Neural crest cell (in vitro differentiated cells): ENCODE measurements at regions not wholly inside any gene's neighbourhood (a gene's known extent, or its start where the extent isn't known, plus 50 kb on each side); places are given as distances from the start of the nearest gene placed in this dataset.
"Not testable (repeated sequence)": the region's sequence is repeated elsewhere in the genome, so short reads cannot be mapped to it uniquely, and the experiment has no call there.

Experiments
- DNase-seq: peaks from one replicate; pipeline ENCODE4 v3.0.0; 2021; ENCODE audit warnings: low read depth, mixed read lengths, low spot score
- H3K27ac Mint-ChIP-seq: one replicate; pipeline ENCODE4 v1.8.0; 2021; ENCODE audit warnings: mild to moderate bottlenecking, mixed read lengths; ENCODE audit not compliant: unreplicated experiment
- H3K27me3 Mint-ChIP-seq: 2 replicates; pipeline ENCODE4 v1.8.0; 2021; ENCODE audit warnings: low read depth, mild to moderate bottlenecking, mixed read lengths
- H3K36me3 Mint-ChIP-seq: 2 replicates; pipeline ENCODE4 v1.8.0; 2021; ENCODE audit warnings: low read depth, mild to moderate bottlenecking, mixed read lengths
- H3K4me1 Mint-ChIP-seq: 2 replicates; pipeline ENCODE4 v1.8.0; 2021; ENCODE audit warnings: mixed read lengths
- H3K4me3 Mint-ChIP-seq: one replicate; pipeline ENCODE4 v1.8.0; 2021; ENCODE audit warnings: mild to moderate bottlenecking, mixed read lengths
- H3K9me3 Mint-ChIP-seq: 2 replicates; pipeline ENCODE4 v1.8.0; 2021; ENCODE audit warnings: mixed read lengths

DNA sequence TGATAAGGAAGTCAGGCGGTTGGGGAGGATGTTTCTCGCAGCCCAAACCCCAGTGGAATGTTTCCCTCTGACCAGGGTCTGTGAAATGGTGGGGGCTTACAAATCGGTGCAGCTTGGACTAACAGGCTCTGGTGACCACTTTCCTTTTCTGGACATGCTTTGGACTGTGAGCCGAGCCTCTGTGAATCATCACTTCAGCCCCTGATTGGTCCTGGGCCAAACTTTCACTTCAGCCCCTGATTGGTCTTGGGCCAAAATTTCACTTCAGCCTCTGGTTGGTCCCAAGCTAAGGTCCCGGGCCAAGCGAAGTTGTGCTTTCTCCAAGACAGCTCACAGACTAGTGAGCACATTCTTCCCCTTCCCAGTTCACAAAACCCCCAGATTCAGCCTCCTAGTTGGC lies 223.7 kb upstream of the ANKRD20A1 start:
- not testable (repeated sequence) for H3K36me3 Mint-ChIP-seq, H3K9me3 Mint-ChIP-seq, H3K27ac Mint-ChIP-seq, H3K27me3 Mint-ChIP-seq, DNase-seq, H3K4me3 Mint-ChIP-seq, H3K4me1 Mint-ChIP-seq

DNA sequence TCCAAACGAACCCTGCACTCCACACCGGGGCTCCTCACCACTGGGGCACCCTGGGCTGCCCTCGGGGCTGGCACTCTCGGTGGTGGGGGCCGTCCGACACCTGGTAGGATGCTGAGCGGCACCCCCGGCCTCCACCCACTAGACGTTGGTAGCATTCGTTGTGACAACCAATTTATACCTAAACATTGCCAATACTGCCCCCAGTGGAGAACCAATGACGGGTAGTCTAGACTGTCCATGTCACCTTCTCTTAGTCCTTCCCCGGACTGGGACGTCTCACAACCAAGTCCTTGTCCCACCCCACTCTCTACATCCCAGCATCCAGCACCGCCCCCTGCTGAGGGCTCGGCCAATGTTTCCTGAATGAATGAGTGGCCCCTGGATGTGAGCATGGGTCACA lies 246.8 kb upstream of the ANKRD20A1 start:
- not testable (repeated sequence) for DNase-seq, H3K4me3 Mint-ChIP-seq, H3K4me1 Mint-ChIP-seq, H3K27me3 Mint-ChIP-seq, H3K36me3 Mint-ChIP-seq, H3K27ac Mint-ChIP-seq, H3K9me3 Mint-ChIP-seq

DNA sequence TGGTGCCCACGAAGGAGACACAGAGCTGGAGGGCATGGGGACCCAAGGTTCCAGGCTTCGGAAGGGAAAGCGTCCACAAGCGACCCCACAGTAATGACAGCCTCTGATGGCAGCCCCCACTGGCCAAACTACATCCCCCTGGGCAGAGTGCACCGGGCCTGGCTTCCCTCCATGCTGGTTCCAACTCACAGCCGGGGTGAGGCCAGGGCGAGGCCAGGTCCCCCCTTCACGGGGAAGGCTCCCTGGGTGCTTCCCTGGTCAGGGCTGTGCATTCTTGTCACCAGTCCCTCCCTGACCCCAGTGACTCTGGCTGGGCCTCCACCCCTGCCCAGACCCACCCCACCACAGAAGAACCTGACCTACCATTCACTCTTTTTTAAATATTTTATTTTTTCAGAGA lies 248.9 kb upstream of the ANKRD20A1 start:
- H3K4me3 Mint-ChIP-seq, H3K9me3 Mint-ChIP-seq, DNase-seq, H3K36me3 Mint-ChIP-seq, H3K27ac Mint-ChIP-seq, H3K27me3 Mint-ChIP-seq, H3K4me1 Mint-ChIP-seq: not testable (repeated sequence)

DNA sequence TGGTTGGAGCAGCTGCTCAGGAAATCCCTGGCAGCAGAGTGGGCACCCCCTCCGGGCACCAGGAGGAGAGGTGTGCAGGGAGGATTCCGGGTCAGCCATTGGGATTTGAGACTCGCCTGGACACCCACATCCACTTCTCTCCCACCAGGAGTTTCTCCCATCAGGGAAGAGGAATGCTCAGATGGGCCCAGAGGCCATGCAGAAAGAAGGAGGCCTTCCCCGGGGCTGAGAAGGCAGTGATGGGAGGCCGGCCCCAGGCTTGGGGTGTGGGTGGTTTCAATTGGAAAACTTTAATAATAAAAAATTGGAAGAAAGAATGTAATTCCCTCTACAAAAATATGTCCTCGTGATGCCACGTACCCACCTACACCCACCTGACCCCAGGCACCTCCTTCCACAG lies 249.3 kb upstream of the ANKRD20A1 start:
- not testable (repeated sequence) for H3K4me1 Mint-ChIP-seq, H3K4me3 Mint-ChIP-seq, DNase-seq, H3K9me3 Mint-ChIP-seq, H3K27me3 Mint-ChIP-seq, H3K36me3 Mint-ChIP-seq, H3K27ac Mint-ChIP-seq

- H3K4me3 Mint-ChIP-seq, DNase-seq, H3K27ac Mint-ChIP-seq, H3K9me3 Mint-ChIP-seq, H3K27me3 Mint-ChIP-seq, H3K36me3 Mint-ChIP-seq, H3K4me1 Mint-ChIP-seq: not testable (repeated sequence)
Observed at GRCh38 chr9:67605113-67605512, 253.6 kb upstream of the ANKRD20A1 start.

- DNase-seq, H3K27me3 Mint-ChIP-seq, H3K27ac Mint-ChIP-seq, H3K9me3 Mint-ChIP-seq, H3K36me3 Mint-ChIP-seq, H3K4me3 Mint-ChIP-seq, H3K4me1 Mint-ChIP-seq: not testable (repeated sequence)
Observed at GRCh38 chr9:67603609-67604008, 255.1 kb upstream of the ANKRD20A1 start.

DNA sequence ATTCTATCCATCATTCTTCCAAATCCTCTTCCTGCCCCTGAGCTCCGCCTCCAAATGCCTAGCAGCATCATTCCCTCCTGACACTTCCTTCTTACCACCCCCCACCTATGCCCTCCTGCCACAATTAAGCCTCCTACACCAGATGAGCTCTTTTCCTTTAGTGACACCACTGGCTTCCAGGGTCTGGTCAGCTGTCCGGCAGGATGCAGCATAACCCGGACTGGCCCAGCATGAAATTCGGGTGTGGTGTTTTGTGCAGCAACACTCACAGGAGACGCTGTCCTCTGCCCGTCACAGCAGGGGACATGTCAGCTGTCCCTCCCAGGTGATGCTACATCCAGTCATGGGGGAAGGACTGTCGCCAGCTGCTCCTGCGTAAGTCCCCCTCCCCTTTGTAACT lies 266.3 kb upstream of the ANKRD20A1 start:
- not testable (repeated sequence) for DNase-seq, H3K27ac Mint-ChIP-seq, H3K9me3 Mint-ChIP-seq, H3K36me3 Mint-ChIP-seq, H3K4me3 Mint-ChIP-seq, H3K27me3 Mint-ChIP-seq, H3K4me1 Mint-ChIP-seq

- not testable (repeated sequence) for H3K4me3 Mint-ChIP-seq, H3K27me3 Mint-ChIP-seq, H3K4me1 Mint-ChIP-seq, H3K27ac Mint-ChIP-seq, H3K36me3 Mint-ChIP-seq, H3K9me3 Mint-ChIP-seq, DNase-seq
Observed at GRCh38 chr9:67555874-67556273, 302.9 kb upstream of the ANKRD20A1 start.

GRCh38 chr9:67550044-67550443 lies 308.7 kb upstream of the ANKRD20A1 start:
- H3K36me3 Mint-ChIP-seq, H3K4me3 Mint-ChIP-seq, H3K4me1 Mint-ChIP-seq, H3K27ac Mint-ChIP-seq, H3K27me3 Mint-ChIP-seq, H3K9me3 Mint-ChIP-seq, DNase-seq: not testable (repeated sequence)

- DNase-seq, result not testable (repeated sequence)
Observed at GRCh38 chr9:67529834-67530233, 328.9 kb upstream of the ANKRD20A1 start.

GRCh38 chr9:67516938-67517337 lies 341.8 kb upstream of the ANKRD20A1 start:
- H3K4me1 Mint-ChIP-seq, H3K4me3 Mint-ChIP-seq, H3K27me3 Mint-ChIP-seq, H3K27ac Mint-ChIP-seq, DNase-seq, H3K9me3 Mint-ChIP-seq, H3K36me3 Mint-ChIP-seq: not testable (repeated sequence)

More at GRCh38 chr9:67529834-67530233, 328.9 kb upstream of the ANKRD20A1 start:
- H3K9me3 Mint-ChIP-seq, H3K4me3 Mint-ChIP-seq, H3K4me1 Mint-ChIP-seq, H3K36me3 Mint-ChIP-seq, H3K27me3 Mint-ChIP-seq, H3K27ac Mint-ChIP-seq: not testable (repeated sequence)

- DNase-seq, H3K27ac Mint-ChIP-seq, H3K4me3 Mint-ChIP-seq, H3K4me1 Mint-ChIP-seq, H3K27me3 Mint-ChIP-seq, H3K36me3 Mint-ChIP-seq, H3K9me3 Mint-ChIP-seq: not testable (repeated sequence)
Observed at GRCh38 chr9:67514587-67514986, 344.1 kb upstream of the ANKRD20A1 start.

- H3K4me3 Mint-ChIP-seq, H3K4me1 Mint-ChIP-seq, H3K36me3 Mint-ChIP-seq, H3K27ac Mint-ChIP-seq, H3K9me3 Mint-ChIP-seq, H3K27me3 Mint-ChIP-seq, DNase-seq: not testable (repeated sequence)
Observed at GRCh38 chr9:67503728-67504369, 354.9 kb upstream of the ANKRD20A1 start.

DNA sequence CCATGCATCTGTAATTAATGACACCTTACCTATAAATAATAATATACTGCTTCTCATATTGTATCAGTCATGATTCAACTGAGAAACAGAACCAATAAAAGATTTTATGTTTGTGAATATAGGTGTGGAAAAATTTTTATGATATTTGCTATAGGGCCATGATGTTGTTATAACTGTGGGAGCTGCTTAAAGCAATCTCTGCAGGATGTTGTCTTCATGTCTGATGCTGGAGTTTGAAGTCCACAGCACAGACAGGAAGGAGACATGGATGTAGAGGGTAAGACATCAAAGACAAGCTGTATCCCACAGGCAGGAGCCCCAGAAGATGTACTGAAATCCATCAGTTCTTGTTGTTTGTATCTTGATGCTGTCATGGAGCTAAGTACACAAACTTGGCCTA lies 366.7 kb upstream of the ANKRD20A1 start:
- H3K4me3 Mint-ChIP-seq, DNase-seq, H3K36me3 Mint-ChIP-seq, H3K27ac Mint-ChIP-seq, H3K27me3 Mint-ChIP-seq, H3K4me1 Mint-ChIP-seq, H3K9me3 Mint-ChIP-seq: not testable (repeated sequence)
